T-helper 2 cell treated with Interferon-gamma antibody and Interleukin-4, amounts not matched to agents 100 ng/mL and 5 ng/mL, for 36 hours (primary cell): ENCODE measurements at regions not wholly inside any gene's neighbourhood (a gene's known extent, or its start where the extent isn't known, plus 50 kb on each side); places are given as distances from the start of the nearest gene placed in this dataset.
"Not testable (repeated sequence)": the region's sequence is repeated elsewhere in the genome, so short reads cannot be mapped to it uniquely, and the experiment has no call there.

Source experiments
- intact Hi-C: fragments of 100-400 bp; cut with micrococcal nuclease; formaldehyde crosslinking; loops from one replicate; pipeline ENCODE4 v1.15.1; 2023

GRCh38 chr5:40165789-40166728 lies 513.7 kb upstream of the PTGER4 start:
- intact Hi-C loops = loop anchor here (2.0 kb wide), 1 partner anchor 521 kb away; no protein-coding TSS in a partner anchor

GRCh38 chr5:40165106-40165788 lies 514.5 kb upstream of the PTGER4 start:
- intact Hi-C loops = no loop called here

GRCh38 chr5:40160435-40160834 lies 519.3 kb upstream of the PTGER4 start:
- intact Hi-C loops = no loop called here

- intact Hi-C loops = no loop called here
Observed at GRCh38 chr5:40154194-40154593, 525.5 kb upstream of the PTGER4 start.

GRCh38 chr5:40150896-40151295 lies 528.8 kb upstream of the PTGER4 start:
- intact Hi-C loops = no loop called here

- intact Hi-C loops = no loop called here
Observed at GRCh38 chr5:40141896-40142295, 537.8 kb upstream of the PTGER4 start.

- intact Hi-C loops = no loop called here
Observed at GRCh38 chr5:40141418-40141817, 538.3 kb upstream of the PTGER4 start.

- intact Hi-C loops = no loop called here
Observed at GRCh38 chr5:40137223-40137622, 542.5 kb upstream of the PTGER4 start.

- intact Hi-C loops = no loop called here
Observed at GRCh38 chr5:40134883-40135520, 544.7 kb upstream of the PTGER4 start.

- intact Hi-C loops = no loop called here
Observed at GRCh38 chr5:40124367-40124766, 555.3 kb upstream of the PTGER4 start.

- intact Hi-C loops = no loop called here
Observed at GRCh38 chr5:40121236-40121635, 558.5 kb upstream of the PTGER4 start.

GRCh38 chr5:40112875-40113274 lies 566.8 kb upstream of the PTGER4 start:
- intact Hi-C loops = no loop called here

- intact Hi-C loops = not testable (repeated sequence)
Observed at GRCh38 chr5:40111036-40111435, 568.7 kb upstream of the PTGER4 start.

GRCh38 chr5:40108764-40109390 lies 570.8 kb upstream of the PTGER4 start:
- intact Hi-C loops = not testable (repeated sequence)

- intact Hi-C loops = not testable (repeated sequence)
Observed at GRCh38 chr5:40107786-40108185, 571.9 kb upstream of the PTGER4 start.

- intact Hi-C loops = no loop called here
Observed at GRCh38 chr5:40106847-40107246, 572.9 kb upstream of the PTGER4 start.

GRCh38 chr5:40098313-40098712 lies 581.4 kb upstream of the PTGER4 start:
- intact Hi-C loops = no loop called here

- intact Hi-C loops = no loop called here
Observed at GRCh38 chr5:40093550-40093949, 586.2 kb upstream of the PTGER4 start.

- intact Hi-C loops = no loop called here
Observed at GRCh38 chr5:40089269-40089668, 590.4 kb upstream of the PTGER4 start.

- intact Hi-C loops = no loop called here
Observed at GRCh38 chr5:40084614-40085013, 595.1 kb upstream of the PTGER4 start.

GRCh38 chr5:40082313-40082712 lies 597.4 kb upstream of the PTGER4 start:
- intact Hi-C loops = no loop called here

GRCh38 chr5:40080191-40080590 lies 599.5 kb upstream of the PTGER4 start:
- intact Hi-C loops = no loop called here
